ENCODE measurements at regions not wholly inside any gene's neighbourhood (a gene's known extent, or its start where the extent isn't known, plus 50 kb on each side); places are given as distances from the start of the nearest gene placed in this dataset.
"Not testable (repeated sequence)": the region's sequence is repeated elsewhere in the genome, so short reads cannot be mapped to it uniquely, and the experiment has no call there.

- TF ChIP-seq, protein P1, sequence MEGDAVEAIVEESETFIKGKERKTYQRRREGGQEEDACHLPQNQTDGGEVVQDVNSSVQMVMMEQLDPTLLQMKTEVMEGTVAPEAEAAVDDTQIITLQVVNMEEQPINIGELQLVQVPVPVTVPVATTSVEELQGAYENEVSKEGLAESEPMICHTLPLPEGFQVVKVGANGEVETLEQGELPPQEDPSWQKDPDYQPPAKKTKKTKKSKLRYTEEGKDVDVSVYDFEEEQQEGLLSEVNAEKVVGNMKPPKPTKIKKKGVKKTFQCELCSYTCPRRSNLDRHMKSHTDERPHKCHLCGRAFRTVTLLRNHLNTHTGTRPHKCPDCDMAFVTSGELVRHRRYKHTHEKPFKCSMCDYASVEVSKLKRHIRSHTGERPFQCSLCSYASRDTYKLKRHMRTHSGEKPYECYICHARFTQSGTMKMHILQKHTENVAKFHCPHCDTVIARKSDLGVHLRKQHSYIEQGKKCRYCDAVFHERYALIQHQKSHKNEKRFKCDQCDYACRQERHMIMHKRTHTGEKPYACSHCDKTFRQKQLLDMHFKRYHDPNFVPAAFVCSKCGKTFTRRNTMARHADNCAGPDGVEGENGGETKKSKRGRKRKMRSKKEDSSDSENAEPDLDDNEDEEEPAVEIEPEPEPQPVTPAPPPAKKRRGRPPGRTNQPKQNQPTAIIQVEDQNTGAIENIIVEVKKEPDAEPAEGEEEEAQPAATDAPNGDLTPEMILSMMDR (IDR thresholded peaks at IDR 0.05; ENCODE audit: unreplicated experiment): no peak
- no peak overlapping the region for H3K4me3 Mint-ChIP-seq (ENCODE audit: unreplicated experiment)
- H3K36me3 Mint-ChIP-seq (ENCODE audit: low read depth, unreplicated experiment): peaks cover 4% of the 10 kb centered on the region
- peaks cover 3% of the 10 kb centered on the region for H3K27me3 Mint-ChIP-seq (ENCODE audit: unreplicated experiment)
- no peak overlapping the region for H3K27ac Mint-ChIP-seq (ENCODE audit: unreplicated experiment)
- H3K9me3 Mint-ChIP-seq (ENCODE audit: unreplicated experiment): no peaks in the 10 kb centered on the region
- H3K4me1 Mint-ChIP-seq (ENCODE audit: unreplicated experiment): no peaks in the 10 kb centered on the region
- no peak for DNase-seq (ENCODE audit: low spot score)
These were observed 118.9 kb downstream of the AKR1D1 start for GRCh38 chr7:138195151-138195571.

DNA sequence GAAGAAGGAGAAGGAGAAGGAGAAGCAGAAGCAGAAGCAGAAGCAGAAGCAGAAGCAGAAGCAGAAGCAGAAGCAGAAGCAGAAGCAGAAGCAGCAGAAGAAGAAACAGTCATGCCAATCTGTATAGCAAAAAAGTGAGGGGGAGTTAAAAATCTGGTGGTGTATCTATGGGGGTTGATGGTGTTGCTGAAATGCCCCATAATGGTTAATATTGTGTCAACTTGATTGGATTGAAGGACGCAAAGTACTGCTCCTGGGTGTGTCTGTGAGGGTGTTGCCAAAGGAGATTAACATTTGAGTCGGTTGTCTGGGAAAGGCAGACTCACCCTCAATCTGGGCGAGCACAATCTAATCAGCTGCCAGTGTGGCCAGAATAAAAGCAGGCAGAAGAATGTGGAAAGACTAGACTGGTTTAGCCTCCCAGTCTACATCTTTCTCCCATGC is 120.3 kb downstream of the AKR1D1 start:
- H3K4me1 Mint-ChIP-seq (ENCODE audit: unreplicated experiment); H3K36me3 Mint-ChIP-seq (ENCODE audit: low read depth, unreplicated experiment); H3K9me3 Mint-ChIP-seq (ENCODE audit: unreplicated experiment); DNase-seq (ENCODE audit: low spot score); H3K27me3 Mint-ChIP-seq (ENCODE audit: unreplicated experiment); H3K4me3 Mint-ChIP-seq (ENCODE audit: unreplicated experiment); H3K27ac Mint-ChIP-seq (ENCODE audit: unreplicated experiment): not testable (repeated sequence)

- DNase-seq (ENCODE audit: low spot score): no peak
- Mint-ChIP-seq H3K27ac (ENCODE audit: unreplicated experiment) (no peak overlapping the region), H3K36me3 (ENCODE audit: low read depth, unreplicated experiment) (no peaks in the 10 kb centered on the region), H3K27me3 (ENCODE audit: unreplicated experiment) (peaks cover 1% of the 10 kb centered on the region), H3K9me3 (ENCODE audit: unreplicated experiment) (no peaks in the 10 kb centered on the region), H3K4me3 (ENCODE audit: unreplicated experiment) (no peak overlapping the region), H3K4me1 (ENCODE audit: unreplicated experiment) (no peaks in the 10 kb centered on the region)
- TF ChIP-seq, protein P1 (IDR thresholded peaks at IDR 0.05; ENCODE audit: unreplicated experiment): no peak
These were observed 121.0 kb downstream of the AKR1D1 start for GRCh38 chr7:138196971-138197896.

DNA sequence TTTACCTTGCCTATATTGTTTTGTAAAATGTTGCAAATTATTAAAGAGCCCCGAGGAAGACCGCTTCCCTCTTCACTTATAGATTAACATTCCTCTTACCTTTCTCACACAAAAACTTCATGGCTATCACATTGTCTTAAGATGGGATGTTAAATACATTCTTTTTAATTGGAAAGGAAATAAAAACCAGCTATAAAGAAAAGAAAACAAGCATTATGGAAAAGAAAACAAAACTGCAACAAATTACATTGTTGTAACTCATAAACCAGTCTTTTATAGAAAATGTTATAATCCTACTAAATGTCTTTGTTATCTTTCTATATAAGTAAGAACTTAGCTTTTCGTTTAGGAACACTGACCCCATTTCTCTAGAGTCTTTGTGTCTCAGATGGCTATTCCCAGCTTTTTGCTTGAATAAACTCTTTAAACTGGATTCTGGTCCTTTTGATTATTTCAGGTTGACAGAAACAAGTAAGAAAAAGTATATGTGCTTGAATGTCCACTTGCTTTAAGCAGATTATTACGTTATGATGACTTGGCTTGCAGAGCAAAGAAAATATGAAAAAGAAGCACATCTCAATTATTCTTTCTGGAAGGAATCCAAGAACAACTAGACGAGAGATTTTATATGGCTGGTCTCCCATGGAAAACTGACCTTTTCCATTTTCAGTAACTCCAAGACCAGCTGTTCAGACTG is 128.2 kb downstream of the AKR1D1 start:
- TF ChIP-seq, protein P1 (IDR thresholded peaks at IDR 0.05; ENCODE audit: unreplicated experiment): no peak
- DNase-seq (ENCODE audit: low spot score): no peak
- H3K27ac Mint-ChIP-seq (ENCODE audit: unreplicated experiment): no peak overlapping the region
- H3K9me3 Mint-ChIP-seq (ENCODE audit: unreplicated experiment): peaks cover under 1% of the 10 kb centered on the region
- H3K36me3 Mint-ChIP-seq (ENCODE audit: low read depth, unreplicated experiment): peaks cover 2% of the 10 kb centered on the region
- no peaks in the 10 kb centered on the region for H3K4me1 Mint-ChIP-seq (ENCODE audit: unreplicated experiment)
- no peaks in the 10 kb centered on the region for H3K27me3 Mint-ChIP-seq (ENCODE audit: unreplicated experiment)
- no peak overlapping the region for H3K4me3 Mint-ChIP-seq (ENCODE audit: unreplicated experiment)

GRCh38 chr7:138204982-138205298 is 128.7 kb downstream of the AKR1D1 start:
- Mint-ChIP-seq H3K4me1 (ENCODE audit: unreplicated experiment) (no peaks in the 10 kb centered on the region), H3K4me3 (ENCODE audit: unreplicated experiment) (no peak overlapping the region), H3K27ac (ENCODE audit: unreplicated experiment) (no peak overlapping the region), H3K27me3 (ENCODE audit: unreplicated experiment) (no peaks in the 10 kb centered on the region), H3K9me3 (ENCODE audit: unreplicated experiment) (peaks cover 5% of the 10 kb centered on the region), H3K36me3 (ENCODE audit: low read depth, unreplicated experiment) (peaks cover 5% of the 10 kb centered on the region)
- TF ChIP-seq, protein P1 (IDR thresholded peaks at IDR 0.05; ENCODE audit: unreplicated experiment): no peak
- DNase-seq (ENCODE audit: low spot score): no peak
